MM.1S (cell line): ENCODE measurements at regions not wholly inside any gene's neighbourhood (a gene's known extent, or its start where the extent isn't known, plus 50 kb on each side); places are given as distances from the start of the nearest gene placed in this dataset.

Source experiments
- DNase-seq: peaks from one replicate; pipeline ENCODE4 v3.0.0-alpha.2; 2015
- H2AFZ ChIP-seq: fragments of 300-600 bp; sonication (generic); 2 replicates; pipeline ENCODE4 v1.6.0; 2016; ENCODE audit warnings: antibody characterized with exemption, low read length
- H3F3A ChIP-seq: fragments of 300-600 bp; sonication (generic); 2 replicates; pipeline ENCODE4 v1.6.1; 2016; ENCODE audit warnings: mild to moderate bottlenecking, antibody characterized with exemption, low read length, moderate library complexity, mixed read lengths; ENCODE audit not compliant: insufficient read depth
- H3K27ac ChIP-seq: fragments of 300-600 bp; sonication (generic); 2 replicates; pipeline ENCODE4 v1.5.1; 2016; ENCODE audit warnings: mild to moderate bottlenecking, low read length
- H3K27me3 ChIP-seq: fragments of 300-600 bp; sonication (generic); replicated peaks from 2 replicates; pipeline ENCODE4 v1.6.0; 2016; ENCODE audit warnings: low read length; ENCODE audit not compliant: insufficient read depth
- H3K36me3 ChIP-seq: fragments of 300-600 bp; sonication (generic); replicated peaks from 2 replicates; pipeline ENCODE4 v1.6.1; 2016; ENCODE audit warnings: mild to moderate bottlenecking, low read length, mixed read lengths; ENCODE audit not compliant: insufficient read depth
- H3K4me1 ChIP-seq: fragments of 300-600 bp; sonication (generic); 2 replicates; pipeline ENCODE4 v1.6.1; 2016; ENCODE audit warnings: low read length, mixed read lengths
- H3K4me2 ChIP-seq: fragments of 300-600 bp; sonication (generic); 2 replicates; pipeline ENCODE4 v1.6.0; 2016; ENCODE audit warnings: low read depth, low read length
- H3K4me3 ChIP-seq: fragments of 300-600 bp; sonication (generic); 2 replicates; pipeline ENCODE4 v1.5.1; 2016; ENCODE audit warnings: low read length, mixed read lengths
- H3K79me2 ChIP-seq: fragments of 300-600 bp; sonication (generic); 2 replicates; pipeline ENCODE4 v1.6.1; 2016; ENCODE audit warnings: mixed run types, low read length, mixed read lengths
- H3K9ac ChIP-seq: fragments of 300-600 bp; sonication (generic); 2 replicates; pipeline ENCODE4 v1.6.1; 2016; ENCODE audit warnings: low read length, mixed read lengths
- H3K9me2 ChIP-seq: fragments of 300-600 bp; sonication (generic); replicated peaks from 2 replicates; pipeline ENCODE4 v1.6.1; 2016; ENCODE audit warnings: mild to moderate bottlenecking, low read length, mixed read lengths; ENCODE audit not compliant: insufficient read depth
- H3K9me3 ChIP-seq: fragments of 300-600 bp; sonication (generic); replicated peaks from 2 replicates; pipeline ENCODE4 v1.6.1; 2016; ENCODE audit warnings: mild to moderate bottlenecking, low read length, mixed read lengths; ENCODE audit not compliant: insufficient read depth
- H4K20me1 ChIP-seq: fragments of 300-600 bp; sonication (generic); 2 replicates; pipeline ENCODE4 v1.6.1; 2016; ENCODE audit warnings: mild to moderate bottlenecking, low read length, moderate library complexity, mixed read lengths; ENCODE audit not compliant: insufficient read depth
- EZH2 ChIP-seq: fragments of 300-600 bp; sonication (generic); optimal IDR thresholded peaks from 2 replicates; pipeline ENCODE3; 2017; ENCODE audit warnings: low read depth, mild to moderate bottlenecking, antibody characterized with exemption, low read length, mixed read lengths
- EZH2phosphoT487 ChIP-seq: fragments of 300-600 bp; sonication (generic); IDR thresholded peaks from 2 replicates; pipeline ENCODE4 v1.6.1; 2018; ENCODE audit warnings: antibody characterized with exemption, low read length
- TF ChIP-seq, protein P1 (sequence below): fragments of 300-600 bp; sonication (generic); IDR thresholded peaks from 2 replicates; pipeline ENCODE4 v1.5.1; 2016; ENCODE audit warnings: antibody characterized with exemption, low read length, mixed read lengths

DNA sequence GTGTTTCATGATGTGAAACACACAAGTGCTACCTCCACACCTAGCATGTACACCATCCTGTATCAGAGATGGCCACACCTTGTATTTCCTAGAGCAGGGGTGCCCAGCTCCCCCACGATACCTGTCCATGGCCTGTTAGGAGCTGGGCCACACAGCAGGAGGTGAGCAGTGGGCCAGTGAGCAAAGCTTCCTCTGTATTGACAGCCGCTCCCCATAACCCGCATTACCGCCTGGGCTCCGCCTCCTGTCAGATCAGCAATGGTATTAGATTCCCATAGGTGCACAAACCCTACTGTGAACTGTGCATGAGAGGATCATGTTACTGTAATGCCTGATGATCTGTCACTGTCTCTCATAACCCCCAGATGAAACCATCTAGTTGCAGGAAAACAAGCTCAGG, 145.6 kb upstream of the RNF32 start:
- no peaks in the 10 kb centered on the region for H3F3A ChIP-seq
- H3K9me3 ChIP-seq, result no peaks in the 10 kb centered on the region
- no peaks in the 10 kb centered on the region for H3K36me3 ChIP-seq
- no peaks in the 10 kb centered on the region for H4K20me1 ChIP-seq
- no peak for DNase-seq
- no peaks in the 10 kb centered on the region for H3K9me2 ChIP-seq
- H3K27me3 ChIP-seq, result no peaks in the 10 kb centered on the region
- TF ChIP-seq EZH2phosphoT487 (no peak), EZH2 (no peak)
- TF ChIP-seq, protein P1, sequence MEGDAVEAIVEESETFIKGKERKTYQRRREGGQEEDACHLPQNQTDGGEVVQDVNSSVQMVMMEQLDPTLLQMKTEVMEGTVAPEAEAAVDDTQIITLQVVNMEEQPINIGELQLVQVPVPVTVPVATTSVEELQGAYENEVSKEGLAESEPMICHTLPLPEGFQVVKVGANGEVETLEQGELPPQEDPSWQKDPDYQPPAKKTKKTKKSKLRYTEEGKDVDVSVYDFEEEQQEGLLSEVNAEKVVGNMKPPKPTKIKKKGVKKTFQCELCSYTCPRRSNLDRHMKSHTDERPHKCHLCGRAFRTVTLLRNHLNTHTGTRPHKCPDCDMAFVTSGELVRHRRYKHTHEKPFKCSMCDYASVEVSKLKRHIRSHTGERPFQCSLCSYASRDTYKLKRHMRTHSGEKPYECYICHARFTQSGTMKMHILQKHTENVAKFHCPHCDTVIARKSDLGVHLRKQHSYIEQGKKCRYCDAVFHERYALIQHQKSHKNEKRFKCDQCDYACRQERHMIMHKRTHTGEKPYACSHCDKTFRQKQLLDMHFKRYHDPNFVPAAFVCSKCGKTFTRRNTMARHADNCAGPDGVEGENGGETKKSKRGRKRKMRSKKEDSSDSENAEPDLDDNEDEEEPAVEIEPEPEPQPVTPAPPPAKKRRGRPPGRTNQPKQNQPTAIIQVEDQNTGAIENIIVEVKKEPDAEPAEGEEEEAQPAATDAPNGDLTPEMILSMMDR, result no peak
- H3K4me3 ChIP-seq, result no peak overlapping the region
- H3K9ac ChIP-seq, result no peak overlapping the region
- H3K79me2 ChIP-seq, result no peaks in the 10 kb centered on the region
- no peak overlapping the region for H2AFZ ChIP-seq
- H3K4me1 ChIP-seq, result no peaks in the 10 kb centered on the region
- no peak overlapping the region for H3K4me2 ChIP-seq
- H3K27ac ChIP-seq, result no peak overlapping the region

DNA sequence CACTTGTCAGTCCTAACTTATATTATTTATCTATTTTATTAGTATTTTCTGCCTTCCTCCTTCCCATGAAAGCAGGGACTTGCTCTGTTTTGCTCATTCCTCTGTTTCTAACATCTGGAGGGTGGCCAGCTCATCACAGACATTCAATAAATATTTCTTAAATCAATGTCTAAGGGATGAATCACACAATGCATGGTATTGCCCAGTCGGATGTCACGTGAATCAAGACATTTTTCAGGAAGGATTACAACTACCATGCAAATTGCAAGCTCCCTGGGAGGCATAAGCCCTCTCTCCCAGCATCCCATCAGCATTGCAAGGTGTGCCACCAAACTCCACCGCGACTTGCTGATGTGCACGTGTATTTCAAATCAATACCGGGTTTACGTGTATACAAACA, 146.6 kb upstream of the RNF32 start:
- no peak overlapping the region for H3K4me2 ChIP-seq
- no peaks in the 10 kb centered on the region for H3K4me1 ChIP-seq
- H3K79me2 ChIP-seq, result no peaks in the 10 kb centered on the region
- H3K9ac ChIP-seq, result no peak overlapping the region
- H3F3A ChIP-seq, result no peaks in the 10 kb centered on the region
- no peaks in the 10 kb centered on the region for H3K36me3 ChIP-seq
- H4K20me1 ChIP-seq, result no peaks in the 10 kb centered on the region
- H2AFZ ChIP-seq, result no peak overlapping the region
- TF ChIP-seq EZH2phosphoT487 (no peak), EZH2 (no peak)
- TF ChIP-seq, protein P1, result no peak
- no peaks in the 10 kb centered on the region for H3K9me2 ChIP-seq
- H3K27me3 ChIP-seq, result no peaks in the 10 kb centered on the region
- H3K4me3 ChIP-seq, result no peak overlapping the region
- H3K9me3 ChIP-seq, result no peaks in the 10 kb centered on the region
- no peak for DNase-seq
- no peak overlapping the region for H3K27ac ChIP-seq

DNA sequence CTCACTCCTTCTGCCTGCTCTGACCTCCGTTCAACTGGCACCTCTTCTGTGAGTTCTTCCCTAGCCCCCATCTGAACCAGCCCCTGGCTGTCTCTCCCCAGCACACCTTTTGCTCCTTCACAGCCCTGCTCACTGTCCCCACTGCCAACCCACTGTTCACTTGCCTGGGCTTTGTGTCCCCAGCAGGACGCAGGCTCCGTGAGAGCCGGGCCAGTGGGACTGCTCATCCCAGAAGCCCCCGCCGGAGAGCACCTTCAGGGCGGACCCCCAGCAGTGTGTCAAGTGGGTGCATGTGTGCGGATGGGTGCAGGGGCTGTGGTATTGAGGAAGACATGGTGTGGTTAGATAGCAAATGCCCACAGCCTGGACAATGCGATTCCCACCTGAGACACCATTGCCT, 148.4 kb upstream of the RNF32 start:
- TF ChIP-seq EZH2phosphoT487 (no peak), EZH2 (no peak)
- TF ChIP-seq, protein P1, result no peak
- Histone ChIP-seq H2AFZ (no peak overlapping the region), H3K27ac (no peak overlapping the region), H3K79me2 (no peaks in the 10 kb centered on the region), H3K4me1 (no peaks in the 10 kb centered on the region), H4K20me1 (no peaks in the 10 kb centered on the region), H3K27me3 (no peaks in the 10 kb centered on the region), H3K9me2 (no peaks in the 10 kb centered on the region), H3K9ac (no peak overlapping the region), H3K4me2 (no peak overlapping the region), H3K4me3 (no peak overlapping the region), H3K36me3 (no peaks in the 10 kb centered on the region), H3K9me3 (no peaks in the 10 kb centered on the region), H3F3A (no peaks in the 10 kb centered on the region)
- DNase-seq, result no peak
